SK-N-SH treated with all-trans-retinoic acid at 6 μM for 48 hours (cell line): ENCODE measurements at regions not wholly inside any gene's neighbourhood (a gene's known extent, or its start where the extent isn't known, plus 50 kb on each side); places are given as distances from the start of the nearest gene placed in this dataset.

Experiments used
- ARNTL ChIP-seq: fragments of 450-650 bp; formaldehyde crosslinking; IDR thresholded peaks from 2 replicates; pipeline ENCODE4 v1.5.0; 2020; ENCODE audit warnings: low read depth, mild to moderate bottlenecking, moderate library complexity, borderline replicate concordance
- ESRRG ChIP-seq: fragments of 250-450 bp; sonication (Bioruptor Pico); IDR thresholded peaks from 2 replicates; pipeline ENCODE4 v1.6.1; 2021; ENCODE audit warnings: mild to moderate bottlenecking
- GLIS3 ChIP-seq: fragments of 250-450 bp; sonication (Bioruptor Pico); IDR thresholded peaks from 2 replicates; pipeline ENCODE4 v1.5.0; 2020; ENCODE audit warnings: mild to moderate bottlenecking, moderate library complexity
- ISL1 ChIP-seq: fragments of 250-450 bp; sonication (Bioruptor Pico); IDR thresholded peaks from 2 replicates; pipeline ENCODE4 v2.1.2; 2022; ENCODE audit warnings: mild to moderate bottlenecking, moderate library complexity
- OSR1 ChIP-seq: fragments of 250-450 bp; sonication (Bioruptor Pico); IDR thresholded peaks from 2 replicates; pipeline ENCODE4 v1.8.0; 2022; ENCODE audit warnings: moderate library complexity, mild to moderate bottlenecking, inconsistent platforms
- RARB ChIP-seq: fragments of 250-450 bp; sonication (Bioruptor Pico); IDR thresholded peaks from 2 replicates; pipeline ENCODE4 v1.8.0; 2021; ENCODE audit warnings: mild to moderate bottlenecking, moderate library complexity
- ZFP30 ChIP-seq: fragments of 450-650 bp; formaldehyde crosslinking; IDR thresholded peaks from 2 replicates; pipeline ENCODE4 v1.5.0; 2022; ENCODE audit warnings: mild to moderate bottlenecking, moderate library complexity
- ZNF565 ChIP-seq: fragments of 450-650 bp; formaldehyde crosslinking; conservative IDR thresholded peaks from 2 replicates; pipeline ENCODE4 v1.5.0; 2020; ENCODE audit warnings: low read depth, mild to moderate bottlenecking, moderate library complexity
- TF ChIP-seq, protein P1 (sequence below): fragments of 250-450 bp; sonication (Bioruptor Pico); IDR thresholded peaks from 2 replicates; pipeline ENCODE4 v1.8.0; 2020; ENCODE audit warnings: mild to moderate bottlenecking, moderate library complexity, borderline replicate concordance
- TF ChIP-seq, protein P2 (sequence below): fragments of 250-450 bp; sonication (Bioruptor Pico); IDR thresholded peaks from 2 replicates; pipeline ENCODE4 v1.5.1; 2020; ENCODE audit warnings: low read depth, mild to moderate bottlenecking, moderate library complexity

GRCh38 chr12:66800046-66800445, 121.2 kb upstream of the GRIP1 start:
- TF ChIP-seq, protein P1, sequence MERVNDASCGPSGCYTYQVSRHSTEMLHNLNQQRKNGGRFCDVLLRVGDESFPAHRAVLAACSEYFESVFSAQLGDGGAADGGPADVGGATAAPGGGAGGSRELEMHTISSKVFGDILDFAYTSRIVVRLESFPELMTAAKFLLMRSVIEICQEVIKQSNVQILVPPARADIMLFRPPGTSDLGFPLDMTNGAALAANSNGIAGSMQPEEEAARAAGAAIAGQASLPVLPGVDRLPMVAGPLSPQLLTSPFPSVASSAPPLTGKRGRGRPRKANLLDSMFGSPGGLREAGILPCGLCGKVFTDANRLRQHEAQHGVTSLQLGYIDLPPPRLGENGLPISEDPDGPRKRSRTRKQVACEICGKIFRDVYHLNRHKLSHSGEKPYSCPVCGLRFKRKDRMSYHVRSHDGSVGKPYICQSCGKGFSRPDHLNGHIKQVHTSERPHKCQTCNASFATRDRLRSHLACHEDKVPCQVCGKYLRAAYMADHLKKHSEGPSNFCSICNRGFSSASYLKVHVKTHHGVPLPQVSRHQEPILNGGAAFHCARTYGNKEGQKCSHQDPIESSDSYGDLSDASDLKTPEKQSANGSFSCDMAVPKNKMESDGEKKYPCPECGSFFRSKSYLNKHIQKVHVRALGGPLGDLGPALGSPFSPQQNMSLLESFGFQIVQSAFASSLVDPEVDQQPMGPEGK (CRISPR knock-in tag), result no peak
- TF ChIP-seq ISL1 (CRISPR knock-in tag) (no peak), OSR1 (CRISPR knock-in tag) (no peak), ARNTL (CRISPR knock-in tag) (no peak), ZNF565 (CRISPR knock-in tag) (no peak), ESRRG (no peak), RARB (CRISPR knock-in tag) (no peak), GLIS3 (CRISPR knock-in tag) (no peak), ZFP30 (CRISPR knock-in tag) (no peak)
- TF ChIP-seq, protein P2, sequence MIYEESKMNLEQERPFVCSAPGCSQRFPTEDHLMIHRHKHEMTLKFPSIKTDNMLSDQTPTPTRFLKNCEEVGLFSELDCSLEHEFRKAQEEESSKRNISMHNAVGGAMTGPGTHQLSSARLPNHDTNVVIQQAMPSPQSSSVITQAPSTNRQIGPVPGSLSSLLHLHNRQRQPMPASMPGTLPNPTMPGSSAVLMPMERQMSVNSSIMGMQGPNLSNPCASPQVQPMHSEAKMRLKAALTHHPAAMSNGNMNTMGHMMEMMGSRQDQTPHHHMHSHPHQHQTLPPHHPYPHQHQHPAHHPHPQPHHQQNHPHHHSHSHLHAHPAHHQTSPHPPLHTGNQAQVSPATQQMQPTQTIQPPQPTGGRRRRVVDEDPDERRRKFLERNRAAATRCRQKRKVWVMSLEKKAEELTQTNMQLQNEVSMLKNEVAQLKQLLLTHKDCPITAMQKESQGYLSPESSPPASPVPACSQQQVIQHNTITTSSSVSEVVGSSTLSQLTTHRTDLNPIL (CRISPR knock-in tag), result no peak
